ENCODE measurements at regions not wholly inside any gene's neighbourhood (a gene's known extent, or its start where the extent isn't known, plus 50 kb on each side); places are given as distances from the start of the nearest gene placed in this dataset.

GRCh38 chr16:86297866-86298757 is 212.2 kb upstream of the FOXF1 start:
- DNase-seq (ENCODE audit: low spot score) = no peak

DNA sequence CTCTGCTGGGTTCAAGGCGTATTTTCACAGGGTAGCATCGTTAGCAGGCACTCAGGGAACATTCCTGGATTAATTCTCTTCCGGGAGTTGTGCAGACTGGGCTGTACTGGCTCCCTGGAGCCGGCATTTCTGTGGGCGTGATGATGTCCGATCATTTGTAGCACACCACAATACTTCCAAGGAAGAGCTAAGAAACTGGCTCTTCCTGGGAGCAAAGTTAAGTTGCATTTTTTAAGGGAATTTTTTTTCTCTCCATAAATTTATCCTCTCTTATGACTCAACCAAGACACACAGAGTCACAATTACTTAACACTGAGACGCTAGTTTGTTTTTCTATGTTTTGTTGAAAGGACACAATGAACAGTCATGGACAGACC is 211.6 kb upstream of the FOXF1 start:
- DNase-seq (ENCODE audit: low spot score) = no peak

DNA sequence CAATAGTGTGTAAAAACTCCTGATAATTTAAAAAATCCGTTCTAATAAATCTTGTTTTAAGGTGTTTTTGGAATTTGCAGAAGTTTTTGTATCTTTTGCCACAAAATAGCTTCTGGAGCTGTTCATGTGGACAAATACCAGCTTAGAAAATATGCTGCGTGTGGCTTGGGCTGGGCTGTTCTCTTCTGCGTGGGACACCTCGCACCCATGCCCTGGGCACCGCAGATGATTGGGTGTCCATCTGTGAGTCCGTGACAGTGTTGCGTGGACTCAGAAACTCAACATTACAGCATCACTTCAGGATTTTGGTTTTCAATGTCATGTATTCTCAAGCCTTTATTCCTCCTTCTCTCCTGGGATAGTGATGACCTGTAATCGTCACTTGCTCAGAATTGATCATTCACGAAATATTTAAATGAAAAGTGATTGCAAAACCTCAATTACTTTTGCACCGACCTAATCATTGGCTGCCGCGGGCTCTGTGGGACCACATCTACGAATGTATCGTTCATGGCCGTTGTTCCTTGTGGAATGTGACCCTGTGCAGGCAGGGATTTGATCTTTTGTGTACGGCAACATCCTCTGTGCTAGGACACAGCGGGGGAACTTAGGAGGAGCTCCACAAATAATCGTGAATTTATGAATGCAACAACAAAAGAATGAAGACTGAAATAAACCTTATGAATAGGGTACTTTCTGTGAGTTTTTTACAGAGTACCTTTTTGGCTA is 210.3 kb upstream of the FOXF1 start:
- no peak for DNase-seq (ENCODE audit: low spot score)

DNA sequence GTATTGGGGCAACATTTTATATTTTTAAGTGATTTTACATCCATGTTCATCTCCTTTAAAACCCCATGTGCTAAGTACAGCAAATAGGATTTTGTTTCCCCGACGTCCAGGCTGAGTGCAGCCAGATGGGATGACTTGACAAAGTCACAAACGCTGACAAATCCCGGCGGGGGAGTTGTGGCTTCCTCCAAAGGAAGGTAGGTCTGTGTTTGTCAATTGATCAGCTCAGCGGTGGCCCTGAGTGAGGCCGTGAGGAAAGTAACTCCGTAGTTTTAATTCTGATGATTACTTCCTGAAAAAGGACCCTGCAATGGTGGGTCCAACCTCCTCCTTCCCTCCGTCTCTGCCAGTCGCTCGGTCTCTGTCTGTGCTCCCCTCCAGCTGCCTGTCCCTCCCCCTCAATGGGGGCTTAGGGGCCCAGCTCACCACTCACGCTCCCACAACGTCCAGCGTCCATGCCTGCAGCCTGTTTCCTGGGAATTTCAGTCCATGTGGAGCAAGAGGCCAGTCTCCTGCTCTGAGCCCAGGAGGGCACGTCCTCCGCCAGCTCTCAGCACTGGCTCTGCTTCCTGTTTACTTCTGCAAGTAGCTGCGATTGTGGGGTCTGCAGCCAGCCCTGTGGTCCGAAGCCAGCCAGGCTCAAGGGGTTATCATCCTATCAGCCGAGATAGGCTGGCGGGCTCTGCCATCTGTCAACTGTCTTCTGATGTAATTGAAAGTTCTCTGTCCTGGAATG is 209.4 kb upstream of the FOXF1 start:
- peak; percentile 50 for DNase-seq (ENCODE audit: low spot score)

DNA sequence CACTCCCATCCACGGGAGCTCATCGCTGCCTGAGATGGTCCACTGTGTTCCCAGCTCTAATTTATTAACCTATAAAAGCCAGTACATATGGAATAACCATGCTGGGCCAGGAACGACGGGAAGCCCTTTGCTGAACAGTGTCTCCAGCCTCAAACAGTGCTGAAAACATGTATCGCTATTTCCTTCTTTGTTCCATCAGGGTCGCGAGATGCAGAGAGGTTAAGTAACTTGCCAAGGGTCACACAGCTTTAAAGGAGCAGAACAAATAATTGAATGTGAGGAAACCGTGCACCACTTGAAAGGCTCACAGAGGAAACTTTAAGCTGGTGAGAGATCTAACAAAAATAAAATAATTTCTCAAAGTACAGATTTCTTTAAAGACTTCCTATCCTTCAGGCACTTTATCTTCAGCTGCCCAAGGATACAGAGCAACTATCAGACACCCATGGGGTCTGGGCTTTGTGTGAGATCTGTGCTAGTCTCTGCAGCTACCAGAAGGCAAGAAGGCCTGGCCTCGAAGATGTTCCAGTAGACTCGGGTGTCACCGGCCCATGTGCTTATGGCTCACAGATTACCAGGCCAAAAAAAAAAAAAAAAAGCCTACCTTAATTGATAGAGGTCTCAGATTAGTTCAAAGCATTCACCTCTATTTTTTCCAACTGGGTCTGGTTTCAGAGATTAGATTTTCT is 207.8 kb upstream of the FOXF1 start:
- no peak for DNase-seq (ENCODE audit: low spot score)

- DNase-seq (ENCODE audit: low spot score) = no peak
These were observed 206.3 kb upstream of the FOXF1 start for GRCh38 chr16:86303787-86304678.

DNA sequence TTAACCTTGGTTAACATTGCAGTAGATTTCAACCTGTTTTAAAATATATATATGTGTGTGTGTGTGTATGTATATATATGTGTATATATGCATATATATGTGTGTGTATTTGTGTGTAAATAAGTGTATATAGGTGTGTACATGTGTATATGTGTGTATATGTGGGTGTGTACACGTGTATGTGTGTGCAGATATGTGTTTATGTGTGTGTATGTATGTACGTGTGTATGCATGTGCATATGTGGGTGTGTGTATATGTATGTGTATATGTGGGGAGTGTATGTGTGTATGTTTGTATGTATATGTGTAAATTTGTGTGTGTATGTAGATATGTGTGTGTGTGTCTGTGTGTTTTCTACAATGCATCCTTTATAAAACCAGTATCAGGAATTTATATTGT is 205.5 kb upstream of the FOXF1 start:
- DNase-seq (ENCODE audit: low spot score) = no peak

DNA sequence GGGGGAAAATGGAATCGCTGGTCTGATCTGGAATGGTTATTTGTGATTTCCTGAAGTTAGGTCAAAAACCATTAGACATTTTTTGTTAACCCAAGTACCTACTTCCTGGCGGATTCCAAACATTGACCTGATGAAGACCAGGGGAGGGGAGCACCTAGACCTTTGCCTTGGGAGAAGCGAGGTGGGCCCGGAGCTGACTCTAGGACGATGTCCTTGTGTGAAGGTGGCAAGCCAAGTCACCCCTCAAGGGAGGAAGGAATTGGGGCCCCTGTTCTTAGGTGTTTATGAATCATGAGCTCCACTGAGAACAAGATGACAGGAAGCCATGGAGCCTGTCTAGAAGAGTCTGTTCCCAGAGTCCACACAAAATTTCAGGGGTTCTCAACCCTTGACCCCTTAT is 204.9 kb upstream of the FOXF1 start:
- DNase-seq (ENCODE audit: low spot score) = no peak

DNA sequence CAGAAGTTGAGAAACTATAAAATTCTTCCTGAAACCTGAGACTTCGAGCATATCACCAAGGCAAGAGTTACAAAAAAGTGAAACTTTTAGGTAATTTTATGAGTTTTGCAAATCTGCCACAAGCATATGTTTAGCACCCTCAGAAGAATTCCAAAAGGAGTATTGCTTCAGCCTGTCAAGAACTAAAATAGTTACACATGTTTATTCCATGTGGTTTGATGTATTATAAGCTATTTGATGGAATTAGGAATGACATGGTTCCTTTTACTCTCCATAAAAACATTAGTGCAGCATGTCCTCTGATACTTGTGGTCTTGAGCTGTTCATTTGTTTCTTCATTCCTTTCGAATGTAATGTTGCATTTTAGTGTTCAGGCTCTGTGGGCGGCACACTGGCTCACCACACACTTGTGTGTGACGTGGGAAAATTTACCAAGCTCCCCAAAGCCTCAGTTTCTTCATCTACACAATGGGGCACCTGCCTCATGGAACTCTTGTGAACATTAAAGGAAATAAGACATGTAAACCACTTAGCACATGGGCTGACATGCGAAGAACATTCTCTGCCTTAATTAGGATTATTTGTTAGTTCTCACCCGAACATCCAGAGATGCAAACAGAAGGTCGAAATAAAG is 204.2 kb upstream of the FOXF1 start:
- no peak for DNase-seq (ENCODE audit: low spot score)

GRCh38 chr16:86306811-86307513 is 203.4 kb upstream of the FOXF1 start:
- no peak for DNase-seq (ENCODE audit: low spot score)

DNA sequence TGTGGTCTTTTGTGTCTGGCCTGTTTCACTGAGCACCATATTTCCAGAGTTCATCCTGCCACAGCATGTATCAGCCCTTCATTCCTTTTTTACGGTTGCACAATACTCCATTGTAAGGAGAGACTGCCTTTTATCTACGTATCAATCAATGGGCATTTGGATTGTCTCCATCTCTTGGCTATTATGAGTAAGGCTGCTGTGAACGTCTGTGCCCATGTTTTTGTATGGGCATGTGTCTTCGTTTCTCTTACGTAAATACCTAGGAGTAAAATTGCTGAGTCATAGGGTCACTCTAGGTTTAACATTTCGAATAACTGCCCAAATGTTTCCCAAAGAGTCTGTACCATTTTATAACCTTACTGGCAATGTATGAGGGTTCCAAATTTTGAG is 202.8 kb upstream of the FOXF1 start:
- no peak for DNase-seq (ENCODE audit: low spot score)

- no peak for DNase-seq (ENCODE audit: low spot score)
These were observed 201.8 kb upstream of the FOXF1 start for GRCh38 chr16:86308514-86308913.

- DNase-seq (ENCODE audit: low spot score) = no peak
These were observed 196.7 kb upstream of the FOXF1 start for GRCh38 chr16:86313631-86314030.

DNA sequence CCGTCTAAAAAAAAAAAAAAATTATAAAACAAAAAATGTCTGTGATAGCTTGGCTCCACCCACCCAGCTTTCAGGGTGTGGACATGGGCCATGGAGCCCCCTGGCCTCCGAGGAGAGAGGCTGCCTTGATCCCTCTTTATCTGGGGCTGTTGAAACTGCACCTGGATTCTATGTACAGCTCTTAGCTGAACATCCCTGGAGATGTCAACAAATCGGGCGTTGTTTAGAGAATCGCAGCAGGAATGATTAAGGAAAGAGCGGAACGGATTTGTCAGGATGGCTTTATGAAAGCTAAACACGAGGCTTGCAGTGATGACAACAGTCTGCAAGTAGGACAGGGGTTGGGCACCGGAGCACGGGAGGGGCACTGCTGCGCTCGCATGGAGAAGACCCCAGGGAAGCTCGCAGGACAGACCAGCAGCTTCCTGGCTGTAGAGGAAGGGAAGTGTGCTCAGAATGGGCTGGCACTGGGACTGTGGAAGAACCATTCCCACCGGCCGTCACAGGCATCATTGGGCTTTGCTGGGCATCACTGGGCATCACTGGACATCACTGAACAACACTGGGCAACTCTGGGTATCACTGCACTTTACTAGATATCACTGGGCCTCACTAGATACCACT is 195.8 kb upstream of the FOXF1 start:
- DNase-seq (ENCODE audit: low spot score) = no peak

DNA sequence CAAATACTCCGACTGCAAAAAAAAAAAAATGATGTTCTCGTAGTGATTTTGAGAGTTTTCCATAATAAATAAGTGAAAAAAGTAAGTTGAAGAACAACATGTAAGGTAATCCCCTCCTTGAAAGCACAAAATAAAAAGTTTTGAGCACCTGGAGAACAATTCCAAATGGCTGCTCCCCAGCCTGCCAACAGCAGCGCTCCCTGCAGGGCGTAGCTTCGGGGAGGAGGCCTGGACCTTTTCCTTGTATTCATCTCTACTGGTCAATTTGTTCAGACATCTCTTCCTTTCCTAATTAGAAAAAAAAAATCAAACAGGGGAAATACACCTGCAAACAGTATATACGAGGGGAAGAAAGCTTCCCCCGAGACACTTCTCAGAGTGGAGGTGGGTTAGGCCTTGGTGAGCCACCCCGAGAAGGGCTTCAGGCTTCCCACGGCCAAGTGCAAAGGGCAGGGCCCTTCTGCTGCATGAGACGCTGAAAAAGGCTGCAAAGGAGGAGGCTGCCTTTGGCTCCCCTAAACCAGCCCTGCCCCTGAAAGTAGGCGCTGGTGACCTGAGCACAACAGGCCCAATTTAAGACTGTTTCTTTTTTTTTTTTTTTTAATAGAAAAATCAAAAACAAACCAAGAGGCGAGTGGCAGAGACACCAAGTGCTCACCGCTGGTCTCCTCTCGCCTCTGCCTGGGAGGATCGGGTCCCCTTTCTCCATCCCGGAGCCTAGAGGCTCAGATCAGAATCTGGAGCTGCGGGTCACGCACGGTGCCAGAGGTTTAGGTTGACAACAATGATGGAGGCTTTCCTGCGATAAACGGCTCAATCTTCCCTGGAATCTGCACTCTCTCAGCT is 193.1 kb upstream of the FOXF1 start:
- no peak for DNase-seq (ENCODE audit: low spot score)

GRCh38 chr16:86317813-86318650 is 192.3 kb upstream of the FOXF1 start:
- no peak for DNase-seq (ENCODE audit: low spot score)

DNA sequence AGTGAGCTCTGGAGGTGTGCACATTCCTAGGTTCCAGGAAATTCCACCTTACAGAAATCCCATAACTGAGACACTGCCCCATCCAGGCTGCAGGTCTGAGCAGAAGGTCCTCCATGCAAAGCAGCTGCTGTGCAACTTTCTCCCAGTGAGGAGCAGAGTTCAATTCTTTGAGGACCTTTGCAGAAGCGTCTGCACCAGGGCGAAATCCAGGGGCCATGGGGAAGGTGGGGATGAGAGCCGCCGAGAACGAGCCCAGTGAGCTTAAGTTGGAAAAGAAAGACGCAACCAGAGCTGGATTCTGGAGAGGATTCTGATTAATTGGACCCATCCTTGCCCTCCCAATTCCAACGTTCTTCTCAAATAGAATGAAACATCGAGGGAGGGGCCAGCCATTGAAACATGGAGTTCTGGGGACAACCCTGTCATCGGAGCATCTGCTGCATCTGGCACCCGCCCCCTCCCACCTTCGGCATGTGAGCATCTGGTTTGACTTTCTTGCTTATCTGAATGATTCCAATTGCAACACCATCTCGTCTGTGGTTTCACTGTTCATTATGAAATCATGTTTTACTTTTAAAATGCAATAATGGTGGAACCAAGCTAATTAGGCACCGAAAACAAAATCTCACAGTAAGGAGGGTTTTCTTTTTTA is 190.6 kb upstream of the FOXF1 start:
- DNase-seq (ENCODE audit: low spot score) = no peak
